Left lobe of liver (tissue), 2 donors: ENCODE measurements at regions not wholly inside any gene's neighbourhood (a gene's known extent, or its start where the extent isn't known, plus 50 kb on each side); places are given as distances from the start of the nearest gene placed in this dataset.
"Not testable (repeated sequence)": the region's sequence is repeated elsewhere in the genome, so short reads cannot be mapped to it uniquely, and the experiment has no call there.

Source experiments
- ATAC-seq: fragments of 200-7000 bp; cut with Tn5 transposase; one replicate; pipeline ENCODE4 v1.9.1; 2020; ENCODE audit warnings: mild to moderate bottlenecking, moderate library complexity
- DNase-seq: peaks from one replicate; pipeline ENCODE4 v3.0.0-alpha.2; 2020; ENCODE audit warnings: low spot score
- donor health status: DM: no; HTN: no; CAD: no; lungs with moderate emphysema.
- donor health status: DM: no; HTN: yes; CAD: no.

- DNase-seq (no peak), ATAC-seq (peak; percentile 58)
Observed at GRCh38 chr18:70931942-70932814, 643.3 kb downstream of the SOCS6 start.

GRCh38 chr18:70920840-70921374 is 632.1 kb downstream of the SOCS6 start:
- ATAC-seq, result no peak
- DNase-seq, result no peak

GRCh38 chr18:70907673-70908072 is 618.8 kb downstream of the SOCS6 start:
- DNase-seq, result no peak
- no peak for ATAC-seq

- no peak for ATAC-seq
Observed at GRCh38 chr18:70892381-70892780, 603.5 kb downstream of the SOCS6 start.

GRCh38 chr18:70870292-70870691 is 581.4 kb downstream of the SOCS6 start:
- no peak for ATAC-seq

More at GRCh38 chr18:70892381-70892780, 603.5 kb downstream of the SOCS6 start:
- no peak for DNase-seq

GRCh38 chr18:70848329-70848728 is 559.5 kb downstream of the SOCS6 start:
- ATAC-seq (no peak), DNase-seq (no peak)

More at GRCh38 chr18:70870292-70870691, 581.4 kb downstream of the SOCS6 start:
- no peak for DNase-seq

GRCh38 chr18:70840649-70841048 is 551.8 kb downstream of the SOCS6 start:
- no peak for ATAC-seq
- no peak for DNase-seq

- DNase-seq (no peak), ATAC-seq (no peak)
Observed at GRCh38 chr18:70827632-70828031, 538.8 kb downstream of the SOCS6 start.

- DNase-seq, result no peak
- no peak for ATAC-seq
Observed at GRCh38 chr18:70826571-70826970, 537.7 kb downstream of the SOCS6 start.

- DNase-seq, result no peak
- ATAC-seq, result no peak
Observed at GRCh38 chr18:70822691-70823090, 533.8 kb downstream of the SOCS6 start.

- ATAC-seq (no peak), DNase-seq (no peak)
Observed at GRCh38 chr18:70822117-70822516, 533.3 kb downstream of the SOCS6 start.

GRCh38 chr18:70808481-70809056 is 519.7 kb downstream of the SOCS6 start:
- no peak for ATAC-seq
- DNase-seq, result no peak

- DNase-seq (peak; percentile 51), ATAC-seq (peak; percentile 96)
Observed at GRCh38 chr18:70781860-70782453, 493.1 kb downstream of the SOCS6 start.

GRCh38 chr18:70766254-70766653 is 477.4 kb downstream of the SOCS6 start:
- DNase-seq, ATAC-seq: not testable (repeated sequence)

- DNase-seq, result no peak
- no peak for ATAC-seq
Observed at GRCh38 chr18:70762812-70763211, 474.0 kb downstream of the SOCS6 start.

GRCh38 chr18:70758780-70759179 is 469.9 kb downstream of the SOCS6 start:
- DNase-seq (no peak), ATAC-seq (no peak)

GRCh38 chr18:70754486-70754885 is 465.6 kb downstream of the SOCS6 start:
- no peak for DNase-seq
- no peak for ATAC-seq

- DNase-seq, result no peak
- no peak for ATAC-seq
Observed at GRCh38 chr18:70732916-70733315, 444.1 kb downstream of the SOCS6 start.

GRCh38 chr18:70732188-70732587 is 443.3 kb downstream of the SOCS6 start:
- ATAC-seq, result no peak

GRCh38 chr18:70720607-70721006 is 431.8 kb downstream of the SOCS6 start:
- no peak for DNase-seq
- ATAC-seq, result no peak

More at GRCh38 chr18:70732188-70732587, 443.3 kb downstream of the SOCS6 start:
- DNase-seq, result no peak

GRCh38 chr18:70709720-70710119 is 420.9 kb downstream of the SOCS6 start:
- ATAC-seq, result no peak
- DNase-seq, result no peak

- ATAC-seq (no peak), DNase-seq (no peak)
Observed at GRCh38 chr18:70709144-70709543, 420.3 kb downstream of the SOCS6 start.
